GM12872 (cell line): ENCODE measurements at regions not wholly inside any gene's neighbourhood (a gene's known extent, or its start where the extent isn't known, plus 50 kb on each side); places are given as distances from the start of the nearest gene placed in this dataset.

Source experiments
- TF ChIP-seq, protein P1 (sequence below): IDR thresholded peaks from 3 replicates; pipeline ENCODE4 v1.5.1; 2011; ENCODE audit warnings: low read depth, mild to moderate bottlenecking, low read length, moderate library complexity; ENCODE audit not compliant: insufficient read depth

DNA sequence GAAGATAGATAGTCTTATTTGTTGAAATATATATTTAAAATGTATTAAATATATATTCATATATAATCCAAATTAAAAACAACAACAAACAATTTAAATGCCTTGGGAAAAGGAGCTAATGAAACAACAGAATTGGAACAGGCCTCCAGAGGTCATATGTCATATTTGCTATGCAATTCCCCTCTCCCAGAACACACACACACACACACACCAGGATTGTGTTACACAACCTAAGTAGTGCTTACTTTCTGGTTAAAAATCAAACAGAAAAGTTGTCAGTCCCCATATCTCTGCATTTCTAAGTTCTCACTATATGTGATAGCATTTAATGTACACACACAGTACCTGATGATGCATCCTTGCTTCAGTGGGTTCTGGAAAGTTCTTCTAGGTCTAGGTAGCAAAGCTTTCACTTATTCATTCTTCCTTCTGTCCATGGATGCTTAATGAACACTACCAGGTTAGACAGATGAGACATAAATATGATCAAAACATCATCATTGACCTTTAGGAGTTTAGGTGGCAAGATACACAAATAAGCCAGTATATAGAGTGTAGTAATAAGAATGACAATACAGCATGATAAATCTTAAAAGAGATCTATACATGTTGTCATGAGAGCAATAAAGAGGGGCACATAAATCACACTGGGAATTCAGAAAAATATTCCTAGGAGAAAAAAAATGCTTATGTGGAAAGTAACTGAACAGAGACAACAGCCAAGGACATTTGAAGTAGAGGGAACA lies 662.8 kb downstream of the PTPRC start:
- TF ChIP-seq, protein P1, sequence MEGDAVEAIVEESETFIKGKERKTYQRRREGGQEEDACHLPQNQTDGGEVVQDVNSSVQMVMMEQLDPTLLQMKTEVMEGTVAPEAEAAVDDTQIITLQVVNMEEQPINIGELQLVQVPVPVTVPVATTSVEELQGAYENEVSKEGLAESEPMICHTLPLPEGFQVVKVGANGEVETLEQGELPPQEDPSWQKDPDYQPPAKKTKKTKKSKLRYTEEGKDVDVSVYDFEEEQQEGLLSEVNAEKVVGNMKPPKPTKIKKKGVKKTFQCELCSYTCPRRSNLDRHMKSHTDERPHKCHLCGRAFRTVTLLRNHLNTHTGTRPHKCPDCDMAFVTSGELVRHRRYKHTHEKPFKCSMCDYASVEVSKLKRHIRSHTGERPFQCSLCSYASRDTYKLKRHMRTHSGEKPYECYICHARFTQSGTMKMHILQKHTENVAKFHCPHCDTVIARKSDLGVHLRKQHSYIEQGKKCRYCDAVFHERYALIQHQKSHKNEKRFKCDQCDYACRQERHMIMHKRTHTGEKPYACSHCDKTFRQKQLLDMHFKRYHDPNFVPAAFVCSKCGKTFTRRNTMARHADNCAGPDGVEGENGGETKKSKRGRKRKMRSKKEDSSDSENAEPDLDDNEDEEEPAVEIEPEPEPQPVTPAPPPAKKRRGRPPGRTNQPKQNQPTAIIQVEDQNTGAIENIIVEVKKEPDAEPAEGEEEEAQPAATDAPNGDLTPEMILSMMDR = no peak

DNA sequence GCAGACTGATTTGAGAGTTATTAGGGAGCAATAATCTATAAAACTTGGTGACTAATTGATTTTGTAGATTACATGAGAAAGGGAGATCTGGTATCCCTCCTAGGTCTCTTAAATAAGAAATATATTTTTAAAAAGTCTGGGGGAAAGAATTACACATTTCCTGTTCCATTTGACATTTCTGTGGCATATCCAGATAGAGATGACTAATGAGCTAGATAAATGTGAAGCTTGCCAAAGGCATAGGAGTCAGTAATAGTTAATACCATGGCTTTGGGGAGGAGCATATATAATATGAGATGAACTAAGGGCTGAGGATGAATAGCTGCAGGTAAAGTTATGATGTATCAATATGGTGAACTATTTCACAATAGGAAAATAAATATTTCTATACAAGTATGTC lies 663.7 kb downstream of the PTPRC start:
- TF ChIP-seq, protein P1 = no peak

DNA sequence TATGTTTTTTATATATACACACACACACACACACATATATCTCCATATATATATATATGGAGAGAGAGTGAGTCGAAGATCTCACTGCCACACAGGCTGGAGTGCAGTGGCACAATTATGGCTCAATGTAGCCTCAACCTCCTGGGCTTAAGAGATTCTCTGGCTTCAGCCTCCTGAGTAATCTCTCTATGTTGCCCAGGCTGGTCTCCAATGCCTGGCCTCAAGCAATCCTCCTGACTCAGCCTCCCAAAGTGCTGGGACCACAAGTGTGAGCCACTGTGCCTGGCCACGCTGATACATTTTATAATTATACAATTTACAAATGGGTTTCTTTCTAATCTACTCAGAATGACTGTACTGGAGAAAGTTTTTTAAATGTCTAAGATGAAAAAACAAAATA lies 664.2 kb downstream of the PTPRC start:
- TF ChIP-seq, protein P1 = no peak

DNA sequence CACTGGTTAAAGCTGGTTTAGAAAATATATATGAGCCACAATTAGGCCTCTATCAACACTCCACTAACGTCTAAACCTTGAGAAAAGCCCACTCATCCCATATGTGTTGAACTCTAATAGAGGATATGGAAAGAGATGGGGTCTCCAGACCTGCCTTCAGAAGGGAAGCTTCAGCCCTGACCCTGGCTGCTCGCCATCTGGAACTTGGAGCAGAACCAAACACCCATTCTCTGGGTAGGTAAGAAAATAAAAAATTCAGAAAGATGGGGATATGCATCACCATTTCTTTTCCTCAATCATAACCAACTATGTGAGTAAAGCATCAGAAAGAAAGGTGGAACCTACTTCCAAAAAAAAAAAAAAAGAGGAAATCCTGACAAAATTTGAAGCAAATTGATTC lies 666.2 kb downstream of the PTPRC start:
- TF ChIP-seq, protein P1 = no peak

DNA sequence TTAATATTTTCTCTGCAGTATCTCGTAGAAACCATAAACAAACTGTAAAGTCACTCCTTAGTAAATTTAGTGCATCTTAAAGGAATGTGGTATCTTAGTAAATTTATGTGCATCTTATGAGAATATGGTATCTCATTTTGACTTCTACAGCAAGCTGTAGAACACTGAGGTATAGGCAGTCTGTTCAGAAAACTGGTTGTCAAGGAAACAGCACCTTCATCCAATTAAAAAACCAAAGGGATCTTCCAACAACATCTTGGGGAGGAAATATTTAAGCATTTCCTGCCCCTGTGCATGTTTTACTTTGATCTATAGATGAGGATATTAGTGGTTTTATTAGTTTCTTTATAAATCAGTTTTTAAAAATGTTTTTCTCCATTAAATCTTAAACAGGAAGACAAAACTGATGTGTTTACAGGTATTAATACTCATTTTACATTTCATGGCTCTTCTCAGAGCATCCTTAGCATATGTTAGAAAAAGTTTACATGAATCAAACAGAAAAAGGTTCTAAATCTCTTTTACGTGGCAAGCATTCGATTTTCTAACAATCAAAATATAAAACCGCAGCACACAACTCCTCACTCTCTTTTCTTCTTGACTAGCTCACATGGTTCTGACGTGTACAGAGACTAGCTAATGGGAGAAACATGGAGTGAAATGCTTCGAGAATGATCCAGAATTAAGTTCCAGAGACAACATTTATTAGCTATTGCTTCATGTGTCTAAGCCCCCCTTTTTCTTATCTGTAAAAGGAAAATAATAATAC lies 668.8 kb downstream of the PTPRC start:
- TF ChIP-seq, protein P1 = no peak

DNA sequence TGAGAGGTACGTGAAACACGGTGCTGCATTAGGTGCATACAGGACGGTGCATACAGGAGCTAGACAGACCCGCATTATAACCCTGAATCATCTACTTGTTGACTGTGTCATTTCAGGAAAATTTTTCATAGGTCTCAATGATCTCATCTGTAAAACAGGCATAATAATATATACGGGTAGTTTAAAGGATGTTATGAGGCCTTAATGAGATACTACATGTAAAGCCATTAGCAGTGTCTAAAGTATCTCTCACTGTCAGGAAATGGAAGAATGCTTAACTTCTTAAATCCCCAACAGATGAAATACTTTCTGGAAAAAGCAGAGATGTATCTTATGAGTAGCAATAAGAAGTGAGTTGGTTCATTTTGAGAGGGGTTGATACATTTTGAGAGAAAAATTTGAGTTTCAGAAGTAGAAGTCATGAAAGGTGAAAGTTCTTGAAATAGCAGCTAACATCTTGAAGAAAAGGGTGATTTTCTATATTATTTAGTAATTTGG lies 669.6 kb downstream of the PTPRC start:
- TF ChIP-seq, protein P1 = no peak

DNA sequence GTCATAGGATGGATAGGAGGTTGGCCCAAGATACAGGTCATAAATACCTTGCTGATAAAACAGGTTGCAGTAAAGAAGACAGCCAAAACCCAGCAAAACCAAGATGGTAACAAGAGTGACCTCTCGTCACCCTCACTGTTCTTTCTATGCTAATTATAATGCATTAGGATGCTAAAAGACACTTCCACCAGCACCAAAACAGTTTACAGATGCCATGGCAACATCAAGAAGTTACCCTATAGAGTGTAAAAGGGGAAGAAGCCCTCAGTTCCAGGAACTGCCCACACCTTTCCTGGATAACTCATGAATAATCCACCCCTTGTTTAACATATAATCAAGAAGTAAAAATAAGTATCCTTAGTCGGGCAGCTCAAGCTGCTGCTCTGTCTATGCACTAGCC lies 671.9 kb downstream of the PTPRC start:
- TF ChIP-seq, protein P1 = no peak
